GM19455 (cell line): ENCODE measurements at regions not wholly inside any gene's neighbourhood (a gene's known extent, or its start where the extent isn't known, plus 50 kb on each side); places are given as distances from the start of the nearest gene placed in this dataset.

Experiments
- ATAC-seq: cut with Tn5 transposase; IDR thresholded peaks from one replicate; pipeline ENCODE4 v1.9.1; 2021; ENCODE audit not compliant: unreplicated experiment

- ATAC-seq = no peak
Observed at GRCh38 chr10:78445308-78445707, 411.6 kb downstream of the RPS24 start.

DNA sequence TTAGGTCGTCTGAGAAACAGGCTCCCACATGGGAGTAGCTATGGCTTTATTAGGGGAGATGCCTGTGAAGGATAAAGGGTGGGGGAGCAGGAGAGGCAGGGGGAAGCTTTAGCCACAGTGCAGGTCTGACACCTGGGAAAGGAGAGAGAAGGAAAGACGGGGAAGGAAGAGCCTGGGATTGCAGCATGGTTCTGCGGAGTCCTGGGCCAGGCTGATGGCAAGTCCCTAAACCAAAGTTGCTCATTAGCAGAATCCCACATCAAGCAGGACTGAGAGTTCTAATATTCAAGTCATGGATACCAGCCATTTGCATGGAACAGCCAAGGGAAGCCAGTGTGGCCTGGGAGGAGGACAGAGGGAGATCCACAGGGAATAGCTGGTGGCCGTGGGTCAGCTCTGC is 414.8 kb downstream of the RPS24 start:
- ATAC-seq = no peak

GRCh38 chr10:78448994-78449418 is 415.3 kb downstream of the RPS24 start:
- no peak for ATAC-seq

- ATAC-seq = no peak
Observed at GRCh38 chr10:78449554-78449953, 415.9 kb downstream of the RPS24 start.

DNA sequence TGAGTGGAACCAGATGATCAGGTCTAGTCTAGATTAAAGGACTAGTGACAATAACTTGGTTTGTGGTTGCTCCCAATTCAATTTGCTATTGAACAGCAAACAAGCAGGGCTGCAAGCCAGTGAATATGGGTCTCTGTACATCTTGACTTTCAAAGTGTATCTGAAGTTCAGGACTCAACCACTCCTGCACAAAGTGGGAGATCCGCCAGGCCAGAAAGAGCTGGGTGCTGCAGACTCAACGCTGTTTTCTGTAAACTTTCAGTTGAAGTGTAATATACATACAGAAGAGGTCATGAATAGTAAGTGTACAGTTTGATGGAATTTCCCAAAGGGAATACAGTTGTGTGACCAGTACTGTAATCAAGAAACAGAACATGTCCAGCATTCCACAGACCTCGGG is 416.6 kb downstream of the RPS24 start:
- ATAC-seq = no peak

DNA sequence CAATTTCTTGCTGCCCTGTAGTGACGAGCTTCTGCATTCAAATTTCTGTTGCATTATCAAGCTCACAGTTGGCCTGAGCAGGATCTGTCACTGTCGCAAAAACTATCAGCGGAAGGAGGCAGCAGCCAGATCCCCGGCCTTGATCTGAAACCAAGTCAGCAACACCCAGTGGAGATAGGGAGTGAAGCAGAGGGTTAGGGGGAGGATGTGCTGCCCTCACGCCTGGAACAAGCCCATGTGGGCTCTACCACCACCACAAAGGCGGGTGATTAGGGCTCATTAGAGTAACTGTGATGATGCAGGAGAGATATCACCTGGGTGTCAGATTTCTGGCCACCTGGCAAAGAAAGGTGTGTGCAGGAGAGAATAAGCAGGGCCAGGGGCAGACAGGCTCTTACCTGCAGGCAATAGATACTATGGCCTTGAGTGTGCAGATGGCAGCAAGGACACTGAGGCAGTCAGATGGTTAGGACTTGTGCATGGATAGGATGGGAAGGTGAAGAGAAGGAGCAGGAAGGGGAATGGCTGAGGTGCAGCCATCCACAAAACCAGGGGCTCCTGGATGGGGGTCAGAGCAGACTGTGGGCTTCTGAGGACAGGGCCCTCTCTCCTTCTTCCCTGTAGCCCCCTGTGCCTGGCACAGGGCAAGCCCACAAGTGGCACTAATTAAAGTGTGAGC is 417.3 kb downstream of the RPS24 start:
- no peak for ATAC-seq

- ATAC-seq = no peak
Observed at GRCh38 chr10:78451592-78451991, 417.9 kb downstream of the RPS24 start.

DNA sequence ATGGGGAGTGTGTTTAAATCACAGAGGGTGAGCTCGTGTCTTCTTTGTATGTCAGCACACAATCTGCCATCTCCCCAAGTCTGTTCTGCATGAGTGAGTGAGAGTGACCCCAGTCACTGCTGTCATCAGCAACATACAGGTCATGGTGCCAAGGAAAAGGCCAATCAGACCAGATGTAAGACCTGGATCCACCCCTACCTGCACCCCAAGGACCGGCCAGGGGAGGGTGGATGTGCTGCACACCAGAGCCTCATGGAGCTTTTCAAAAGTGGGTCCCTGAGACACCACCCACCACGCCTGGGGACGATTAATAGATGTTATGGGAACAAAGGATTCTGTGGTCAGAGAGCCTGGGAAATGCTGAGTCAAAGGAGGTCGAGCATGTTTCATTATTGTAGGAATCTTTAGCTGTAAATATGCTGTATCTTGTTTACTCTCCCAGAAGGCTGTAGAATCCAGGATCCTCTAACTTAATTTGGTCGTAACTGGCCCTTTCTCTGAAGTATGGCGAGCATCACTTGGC is 420.5 kb downstream of the RPS24 start:
- no peak for ATAC-seq

- no peak for ATAC-seq
Observed at GRCh38 chr10:78455236-78455635, 421.6 kb downstream of the RPS24 start.

DNA sequence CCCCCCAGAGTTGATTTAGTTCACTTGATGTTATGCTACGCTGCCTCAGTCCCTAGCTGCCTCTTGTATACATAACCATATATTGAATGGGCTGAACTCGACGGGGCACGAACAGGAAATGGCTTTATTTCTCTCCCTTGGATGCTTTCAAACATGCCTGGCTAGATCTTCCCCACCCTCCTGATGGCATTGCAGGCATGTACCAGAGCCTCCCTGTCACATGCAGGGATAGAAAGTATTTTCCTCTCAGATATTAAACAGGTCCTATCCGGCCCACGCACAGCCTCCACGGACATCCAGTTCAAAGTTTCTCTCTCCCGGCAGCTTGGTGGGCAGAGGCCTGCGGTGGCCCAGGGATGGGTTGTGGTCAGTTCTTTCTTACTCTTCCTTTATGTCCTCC is 422.1 kb downstream of the RPS24 start:
- ATAC-seq = no peak

- ATAC-seq = no peak
Observed at GRCh38 chr10:78456649-78457400, 423.2 kb downstream of the RPS24 start.

DNA sequence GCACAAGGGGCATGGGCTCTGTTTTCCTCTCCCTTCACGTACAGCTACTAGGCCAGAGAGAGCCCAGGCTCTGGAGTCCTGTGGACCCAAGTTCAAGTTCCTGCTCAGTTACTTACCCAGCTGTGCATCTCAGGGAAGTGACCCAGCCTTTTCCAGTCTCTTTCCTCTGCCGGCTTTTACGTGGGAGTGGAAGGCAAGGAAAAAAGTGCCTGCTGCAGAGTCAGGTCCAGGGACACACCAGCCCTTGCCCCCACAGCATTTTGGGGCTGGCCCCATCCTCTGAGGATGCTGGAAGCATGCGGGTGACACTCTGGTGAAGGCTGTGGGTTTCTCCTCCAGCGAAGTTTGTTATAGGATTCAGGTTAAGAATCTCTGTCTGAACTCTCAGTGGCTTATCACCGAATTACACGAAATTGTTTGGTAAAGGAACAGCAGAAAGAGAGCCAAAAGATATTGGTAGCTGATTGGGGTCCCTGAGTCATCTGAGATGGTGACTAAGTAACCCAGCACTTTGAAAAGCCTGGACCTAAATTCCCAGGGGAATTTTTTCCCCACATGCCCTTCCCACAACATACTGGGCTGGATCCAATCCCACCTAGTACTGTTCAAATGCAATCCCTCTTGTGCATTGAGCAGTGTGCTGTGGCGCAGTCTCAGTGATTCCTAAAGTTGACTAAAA is 424.3 kb downstream of the RPS24 start:
- ATAC-seq = no peak

DNA sequence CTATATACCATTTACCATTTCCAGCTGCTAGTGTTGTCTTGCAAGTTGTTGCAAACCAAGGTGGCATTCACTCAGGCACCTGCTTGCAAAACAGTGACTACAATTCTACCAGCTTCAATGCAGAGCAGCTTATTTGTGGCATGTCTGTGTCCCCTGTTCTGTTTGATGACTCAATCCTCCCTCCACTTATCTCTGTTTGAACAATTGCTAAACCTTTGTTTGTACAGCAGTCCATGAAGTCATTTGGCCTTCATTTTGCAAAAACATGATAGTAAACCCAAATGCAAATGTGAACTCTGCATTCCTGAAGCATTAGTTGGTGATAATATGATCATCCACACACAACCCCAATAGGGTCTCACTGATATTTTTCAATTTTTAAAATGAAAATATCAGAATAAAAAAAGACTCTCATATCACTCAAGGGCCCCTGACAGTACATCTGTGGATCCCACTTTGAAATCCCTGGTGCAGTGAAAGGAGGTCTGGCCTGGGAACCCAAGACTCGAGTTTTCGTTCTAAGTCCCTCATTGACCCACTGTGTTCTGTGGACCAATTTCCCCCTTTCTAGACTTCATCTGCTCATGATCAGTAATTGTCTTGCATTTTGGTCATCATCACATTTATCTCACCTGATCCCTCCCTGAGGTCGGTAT is 425.4 kb downstream of the RPS24 start:
- ATAC-seq = no peak

DNA sequence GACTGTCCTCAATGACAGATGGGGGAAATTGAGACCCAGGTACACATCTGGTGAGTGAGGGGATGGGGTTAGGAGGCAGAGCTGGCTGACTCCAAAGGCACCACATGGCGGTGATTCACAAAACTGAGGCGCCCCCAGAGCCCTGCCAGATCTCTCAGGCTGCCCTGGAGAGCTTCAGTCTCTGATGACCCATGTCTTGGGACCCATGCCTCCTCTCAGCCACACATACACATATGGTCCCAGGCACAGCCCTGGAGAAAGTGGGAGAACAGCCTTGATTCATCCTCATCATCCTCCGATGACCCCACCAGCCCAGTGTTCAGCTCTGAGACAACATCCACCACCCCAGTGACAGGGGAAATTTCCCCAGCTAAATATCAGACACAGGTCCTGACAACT is 426.0 kb downstream of the RPS24 start:
- no peak for ATAC-seq

DNA sequence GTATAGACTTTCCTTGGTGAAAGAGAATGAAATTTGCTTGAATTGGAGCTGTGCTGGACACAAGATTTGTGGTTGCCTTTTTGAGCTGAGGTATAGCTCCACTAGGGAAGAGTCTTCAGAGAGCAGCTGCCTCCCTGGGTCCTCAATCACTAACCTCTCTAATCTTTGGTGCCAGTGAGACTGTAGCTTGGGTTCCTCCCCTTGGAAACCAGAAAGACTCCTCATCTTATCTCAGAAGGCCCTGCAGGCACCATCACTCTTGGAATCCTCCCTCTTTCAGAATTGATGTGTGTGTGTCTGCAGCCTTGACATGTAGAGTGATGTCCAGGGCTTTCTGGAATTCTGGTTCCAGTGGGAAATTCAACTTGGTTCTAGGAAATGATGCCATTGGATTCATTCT is 426.5 kb downstream of the RPS24 start:
- no peak for ATAC-seq

GRCh38 chr10:78461333-78461732 is 427.7 kb downstream of the RPS24 start:
- ATAC-seq = no peak

DNA sequence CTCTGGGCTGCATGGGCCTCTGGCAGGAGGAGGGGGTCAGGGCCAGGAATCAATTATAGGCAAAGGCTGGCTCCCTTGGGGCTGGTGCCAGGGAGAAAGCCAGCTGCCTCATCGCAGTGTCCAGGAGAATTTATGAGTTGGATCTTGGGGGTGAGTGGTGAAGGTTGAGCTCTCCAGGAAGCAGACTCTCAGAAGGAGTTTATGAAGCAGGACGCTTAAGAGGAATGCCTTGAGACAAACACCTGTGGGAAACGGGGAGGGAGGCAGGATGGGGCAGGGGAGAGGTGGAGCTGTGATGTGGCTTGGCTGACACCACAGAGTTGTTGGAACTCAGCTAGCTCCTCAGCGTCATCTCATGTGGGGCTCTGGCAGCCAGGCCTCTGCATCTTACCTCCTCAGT is 428.5 kb downstream of the RPS24 start:
- no peak for ATAC-seq

DNA sequence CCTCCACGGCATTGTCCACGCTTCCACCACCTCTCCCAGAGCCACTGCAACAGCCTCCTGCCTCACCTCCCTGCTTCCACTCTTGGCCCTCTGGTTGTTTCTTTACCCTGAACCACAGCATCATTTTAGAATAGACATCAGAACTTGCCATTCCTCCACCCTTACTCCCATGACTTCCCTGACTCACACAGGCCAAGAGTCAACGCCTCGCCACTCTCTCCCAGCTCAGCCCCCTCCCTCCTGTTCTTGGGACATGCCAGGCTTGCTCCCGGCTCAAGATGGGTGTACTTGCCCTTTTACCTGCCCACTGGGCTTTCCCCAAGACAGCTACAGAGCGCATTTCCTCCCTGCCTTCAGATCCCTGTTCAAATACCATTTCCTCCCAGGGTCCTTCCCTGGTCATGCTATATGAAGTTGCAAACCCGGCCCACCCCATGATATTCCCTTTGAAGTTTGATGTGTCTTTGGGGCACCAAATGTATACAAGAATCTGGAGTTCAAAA is 429.1 kb downstream of the RPS24 start:
- no peak for ATAC-seq

DNA sequence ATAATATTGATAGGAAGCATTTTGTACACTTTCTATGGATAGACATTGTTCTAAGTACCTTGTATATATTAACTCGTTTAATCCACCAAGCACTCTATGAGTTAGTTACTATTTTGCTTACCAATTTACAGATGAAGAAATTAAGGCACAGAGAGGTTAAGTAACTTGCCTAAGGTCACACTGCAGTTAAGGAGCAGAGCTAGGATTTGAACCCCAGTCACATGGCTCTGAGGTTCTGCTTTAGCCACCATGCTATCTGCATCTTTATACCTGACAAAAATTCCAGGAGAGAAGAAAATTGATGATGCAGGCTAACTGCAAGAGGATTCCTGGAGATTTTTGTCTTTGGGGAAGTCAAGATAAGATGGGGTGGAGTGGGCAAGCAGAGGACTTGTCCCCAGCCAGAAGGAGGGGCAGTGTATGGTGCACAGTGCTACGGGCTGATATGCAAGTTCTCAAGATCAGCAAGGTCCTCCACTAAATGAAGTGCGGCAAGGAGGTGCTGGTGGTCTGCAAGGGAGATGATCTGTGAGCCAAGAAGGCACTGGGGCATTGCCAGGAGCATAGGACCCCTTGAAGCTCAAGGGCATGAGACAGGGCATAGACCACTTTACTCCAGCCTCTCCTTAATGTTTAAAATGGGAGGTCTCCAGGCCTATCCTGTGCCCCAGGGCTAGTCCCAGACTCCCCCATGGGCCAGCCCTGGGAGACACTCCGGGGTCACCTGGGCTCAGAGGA is 430.6 kb downstream of the RPS24 start:
- ATAC-seq = no peak

DNA sequence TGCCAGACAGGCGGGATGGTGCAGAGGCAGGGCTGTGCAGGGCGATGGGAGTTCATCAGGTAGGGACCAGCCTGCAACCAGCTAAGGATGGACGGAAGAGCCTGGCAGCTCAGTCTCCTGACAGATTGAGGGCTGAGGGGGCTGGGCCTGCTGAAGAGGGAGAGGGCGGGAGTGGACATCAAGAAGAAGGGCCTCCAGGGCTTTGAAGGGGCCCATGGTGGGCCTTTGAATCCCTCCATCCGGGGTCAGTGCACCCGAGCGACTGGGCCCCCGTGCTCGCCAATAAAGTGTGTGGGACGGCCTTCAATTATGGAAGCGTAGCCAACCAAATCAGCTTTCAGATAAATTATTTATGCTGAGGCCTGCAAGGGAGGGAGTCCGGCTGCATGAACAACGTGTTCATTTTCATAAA is 431.2 kb downstream of the RPS24 start:
- no peak for ATAC-seq

- no peak for ATAC-seq
Observed at GRCh38 chr10:78465431-78465830, 431.8 kb downstream of the RPS24 start.
